Epithelial cell of proximal tubule (primary cell): ENCODE measurements at regions not wholly inside any gene's neighbourhood (a gene's known extent, or its start where the extent isn't known, plus 50 kb on each side); places are given as distances from the start of the nearest gene placed in this dataset.

Source experiments
- DNase-seq: peaks from one replicate; pipeline ENCODE4 v3.0.0-alpha.2; 2011; ENCODE audit warnings: low read depth
- H3K4me3 ChIP-seq: 2 replicates; pipeline ENCODE4 v1.5.1; 2011; ENCODE audit warnings: low read depth, mild to moderate bottlenecking, low read length
- CTCF ChIP-seq: conservative IDR thresholded peaks from 2 replicates; pipeline ENCODE4 v1.5.1; 2012; ENCODE audit warnings: low read depth, mild to moderate bottlenecking, low read length

DNA sequence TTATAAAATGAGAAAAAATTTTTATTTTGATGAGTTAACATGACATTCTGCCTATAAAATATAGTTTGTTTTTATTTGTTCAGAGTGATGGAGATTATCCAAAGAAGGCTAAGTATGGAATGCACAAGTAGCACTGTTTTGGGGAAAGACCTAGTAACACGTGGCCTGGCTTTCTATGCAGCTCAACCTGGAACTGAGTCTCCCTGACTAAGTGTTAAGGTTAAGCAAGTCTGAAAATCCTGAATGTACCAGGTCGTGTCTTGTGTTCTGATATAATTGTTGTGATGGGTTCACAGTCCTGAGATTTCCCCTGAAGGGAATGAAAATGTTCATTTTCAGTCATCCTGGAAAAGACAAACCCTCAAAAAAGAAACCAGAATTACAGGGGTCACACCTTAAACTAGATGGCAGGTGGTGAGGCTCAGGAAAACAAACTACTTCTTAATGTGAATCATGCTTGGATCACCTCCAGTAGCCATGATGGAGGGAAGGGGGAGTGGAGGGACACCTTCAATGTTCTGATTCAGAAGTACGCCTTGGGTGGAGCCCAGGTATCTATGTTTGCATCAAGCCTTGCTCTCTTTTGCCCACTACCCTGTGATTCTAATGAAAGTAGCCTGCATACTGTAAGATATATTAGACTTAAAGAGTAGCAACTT is 236.8 kb downstream of the ALX1 start:
- no peak for TF ChIP-seq CTCF
- no peak for DNase-seq
- H3K4me3 ChIP-seq = no peak overlapping the region

- TF ChIP-seq CTCF = no peak
- H3K4me3 ChIP-seq = no peak overlapping the region
- no peak for DNase-seq
Observed at GRCh38 chr12:85519163-85519562, 239.1 kb downstream of the ALX1 start.

DNA sequence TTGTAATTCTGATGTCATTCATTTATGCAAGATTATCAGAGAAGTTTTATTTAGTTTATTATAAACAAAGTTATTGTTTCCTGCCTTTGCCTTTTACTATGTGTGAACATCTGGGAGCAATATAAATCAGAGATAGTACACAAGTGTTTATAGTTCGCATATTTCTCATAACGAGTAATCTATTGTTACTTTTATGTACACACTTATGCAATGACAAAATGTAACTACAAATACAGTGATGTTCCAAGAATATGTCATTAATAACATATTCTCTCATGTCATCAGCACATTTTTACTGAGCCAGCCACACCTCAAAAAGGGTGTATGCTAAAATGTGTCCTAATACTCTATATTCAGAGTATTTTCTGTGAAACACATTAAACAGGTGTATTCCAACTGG is 243.2 kb downstream of the ALX1 start:
- no peak overlapping the region for H3K4me3 ChIP-seq
- DNase-seq = no peak
- TF ChIP-seq CTCF = no peak

- no peak for DNase-seq
Observed at GRCh38 chr12:85527192-85527591, 247.2 kb downstream of the ALX1 start.

GRCh38 chr12:85529896-85530295 is 249.9 kb downstream of the ALX1 start:
- TF ChIP-seq CTCF = no peak
- no peak overlapping the region for H3K4me3 ChIP-seq
- no peak for DNase-seq

More at GRCh38 chr12:85527192-85527591, 247.2 kb downstream of the ALX1 start:
- TF ChIP-seq CTCF = no peak
- no peak overlapping the region for H3K4me3 ChIP-seq

GRCh38 chr12:85530456-85530855 is 250.4 kb downstream of the ALX1 start:
- DNase-seq = no peak
- H3K4me3 ChIP-seq = no peak overlapping the region
- no peak for TF ChIP-seq CTCF

DNA sequence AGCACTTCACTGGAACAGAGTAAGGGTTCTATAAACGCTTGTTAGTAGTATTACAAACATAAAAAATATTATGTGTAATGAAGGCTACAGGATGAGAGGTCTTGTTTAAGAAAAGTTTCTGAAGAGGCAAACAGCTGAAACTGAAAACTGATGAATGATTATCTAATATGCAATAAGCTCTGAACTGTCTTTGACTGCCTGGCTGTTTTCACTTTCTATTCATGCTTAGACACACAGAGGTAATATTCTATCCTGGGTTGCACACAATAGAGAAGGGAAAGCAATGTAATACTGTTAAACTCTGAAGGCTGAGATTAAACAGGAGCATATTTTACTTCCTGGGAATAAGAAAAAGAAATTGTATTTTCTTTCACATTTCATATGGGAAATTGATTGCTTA is 251.3 kb downstream of the ALX1 start:
- no peak for DNase-seq
- TF ChIP-seq CTCF = no peak
- H3K4me3 ChIP-seq = no peak overlapping the region
